Suprapubic skin (tissue), 3 donors: ENCODE measurements at regions not wholly inside any gene's neighbourhood (a gene's known extent, or its start where the extent isn't known, plus 50 kb on each side); places are given as distances from the start of the nearest gene placed in this dataset.

ENCODE experiments used
- POLR2A ChIP-seq, 2 donors: fragments of 450-650 bp; IDR thresholded peaks; one replicate each; pipeline ENCODE4 v1.6.1; 2017; ENCODE audit warnings: antibody characterized with exemption in 2 of 2, mild to moderate bottlenecking in 2 of 2, moderate library complexity in 2 of 2
- TF ChIP-seq, protein P1 (sequence below), 2 donors: fragments of 200-600 bp in 1 of 2; fragments of 450-650 bp in 1 of 2; sonication (generic) in 1 of 2; IDR thresholded peaks; one replicate each; pipeline ENCODE4 v1.5.1; 2016 to 2019; ENCODE audit warnings: antibody characterized with exemption in 2 of 2, mild to moderate bottlenecking in 1 of 2, moderate library complexity in 1 of 2

DNA sequence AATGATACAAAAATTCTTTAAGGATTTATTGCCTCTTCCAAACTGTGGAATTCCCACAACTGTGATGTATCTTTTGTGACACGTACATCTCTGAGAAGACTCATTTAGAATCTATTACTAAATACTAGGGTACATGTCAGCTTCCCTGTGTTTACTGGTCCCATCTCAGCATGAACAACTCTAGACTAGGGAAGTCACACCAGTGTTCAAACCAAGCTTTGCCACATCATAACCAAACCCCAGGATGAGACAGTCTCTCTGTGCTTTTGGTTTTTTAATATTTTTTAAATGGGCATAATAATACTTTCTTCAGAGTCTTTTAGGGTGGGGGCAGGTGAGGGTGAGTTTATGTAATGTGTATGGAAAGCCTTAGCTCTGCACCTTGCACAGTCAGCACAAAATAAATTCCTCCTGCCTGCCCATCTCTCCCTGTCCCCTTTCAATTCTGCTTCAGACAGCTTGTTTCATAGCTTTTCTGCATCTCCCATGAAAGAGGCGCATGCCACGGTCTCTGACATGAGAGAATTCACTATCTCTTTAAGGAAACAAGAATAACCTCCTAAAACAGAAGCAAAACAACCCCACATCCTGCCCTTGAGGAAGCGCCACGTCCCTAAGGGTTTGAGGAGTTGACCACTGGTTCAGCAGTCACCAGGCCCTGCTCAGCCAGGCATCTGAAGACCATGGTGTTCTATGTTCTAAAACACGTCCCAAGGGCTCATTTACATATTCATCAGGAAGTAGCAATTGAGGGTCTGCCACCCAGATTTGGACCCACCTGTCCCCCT, 174.5 kb downstream of the USP12 start:
- TF ChIP-seq POLR2A (IDR thresholded peaks at IDR 0.05): no peak
- TF ChIP-seq, protein P1, sequence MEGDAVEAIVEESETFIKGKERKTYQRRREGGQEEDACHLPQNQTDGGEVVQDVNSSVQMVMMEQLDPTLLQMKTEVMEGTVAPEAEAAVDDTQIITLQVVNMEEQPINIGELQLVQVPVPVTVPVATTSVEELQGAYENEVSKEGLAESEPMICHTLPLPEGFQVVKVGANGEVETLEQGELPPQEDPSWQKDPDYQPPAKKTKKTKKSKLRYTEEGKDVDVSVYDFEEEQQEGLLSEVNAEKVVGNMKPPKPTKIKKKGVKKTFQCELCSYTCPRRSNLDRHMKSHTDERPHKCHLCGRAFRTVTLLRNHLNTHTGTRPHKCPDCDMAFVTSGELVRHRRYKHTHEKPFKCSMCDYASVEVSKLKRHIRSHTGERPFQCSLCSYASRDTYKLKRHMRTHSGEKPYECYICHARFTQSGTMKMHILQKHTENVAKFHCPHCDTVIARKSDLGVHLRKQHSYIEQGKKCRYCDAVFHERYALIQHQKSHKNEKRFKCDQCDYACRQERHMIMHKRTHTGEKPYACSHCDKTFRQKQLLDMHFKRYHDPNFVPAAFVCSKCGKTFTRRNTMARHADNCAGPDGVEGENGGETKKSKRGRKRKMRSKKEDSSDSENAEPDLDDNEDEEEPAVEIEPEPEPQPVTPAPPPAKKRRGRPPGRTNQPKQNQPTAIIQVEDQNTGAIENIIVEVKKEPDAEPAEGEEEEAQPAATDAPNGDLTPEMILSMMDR (IDR thresholded peaks at IDR 0.05): no peak
